CD4-positive, alpha-beta T cell treated with Interleukin-6 for 4 hours (primary cell): ENCODE measurements at regions not wholly inside any gene's neighbourhood (a gene's known extent, or its start where the extent isn't known, plus 50 kb on each side); places are given as distances from the start of the nearest gene placed in this dataset.
"Not testable (repeated sequence)": the region's sequence is repeated elsewhere in the genome, so short reads cannot be mapped to it uniquely, and the experiment has no call there.

Experiments
- DNase-seq: peaks from one replicate; pipeline ENCODE4 v3.0.0-alpha.2; 2020; ENCODE audit warnings: mixed read lengths

- DNase-seq = no peak
These were observed 347.2 kb downstream of the PTPRC start for GRCh38 chr1:198986036-198986435.

- DNase-seq = no peak
These were observed 347.6 kb downstream of the PTPRC start for GRCh38 chr1:198986442-198986841.

GRCh38 chr1:199002661-199003060 is 363.8 kb downstream of the PTPRC start:
- no peak for DNase-seq

- DNase-seq = no peak
These were observed 368.6 kb downstream of the PTPRC start for GRCh38 chr1:199007423-199007822.

- peak; percentile 6 for DNase-seq
These were observed 370.6 kb downstream of the PTPRC start for GRCh38 chr1:199009447-199009846.

- peak; percentile 6 for DNase-seq
These were observed 371.7 kb downstream of the PTPRC start for GRCh38 chr1:199010492-199010891.

GRCh38 chr1:199010933-199011332 is 372.1 kb downstream of the PTPRC start:
- no peak for DNase-seq

GRCh38 chr1:199015799-199016198 is 377.0 kb downstream of the PTPRC start:
- DNase-seq = no peak

- DNase-seq = no peak
These were observed 379.8 kb downstream of the PTPRC start for GRCh38 chr1:199018471-199019135.

- DNase-seq = no peak
These were observed 381.2 kb downstream of the PTPRC start for GRCh38 chr1:199020051-199020450.

GRCh38 chr1:199020904-199021303 is 382.1 kb downstream of the PTPRC start:
- DNase-seq = peak; percentile 3

- DNase-seq = no peak
These were observed 390.6 kb downstream of the PTPRC start for GRCh38 chr1:199029401-199029800.

- DNase-seq = no peak
These were observed 391.0 kb downstream of the PTPRC start for GRCh38 chr1:199029855-199030254.

GRCh38 chr1:199030541-199030940 is 391.7 kb downstream of the PTPRC start:
- not testable (repeated sequence) for DNase-seq

GRCh38 chr1:199031170-199031569 is 392.3 kb downstream of the PTPRC start:
- DNase-seq = not testable (repeated sequence)

GRCh38 chr1:199032479-199032878 is 393.6 kb downstream of the PTPRC start:
- DNase-seq = not testable (repeated sequence)

- no peak for DNase-seq
These were observed 394.8 kb downstream of the PTPRC start for GRCh38 chr1:199033661-199034060.

GRCh38 chr1:199038156-199038555 is 399.3 kb downstream of the PTPRC start:
- no peak for DNase-seq

GRCh38 chr1:199040076-199040905 is 401.5 kb downstream of the PTPRC start:
- DNase-seq = no peak

- no peak for DNase-seq
These were observed 402.5 kb downstream of the PTPRC start for GRCh38 chr1:199041173-199041914.

GRCh38 chr1:199042193-199042592 is 403.4 kb downstream of the PTPRC start:
- no peak for DNase-seq

GRCh38 chr1:199044191-199044590 is 405.4 kb downstream of the PTPRC start:
- DNase-seq = no peak

GRCh38 chr1:199046618-199047017 is 407.8 kb downstream of the PTPRC start:
- DNase-seq = no peak

GRCh38 chr1:199054694-199055093 is 415.9 kb downstream of the PTPRC start:
- DNase-seq = no peak
